BLaER1 (cell line): ENCODE measurements at regions not wholly inside any gene's neighbourhood (a gene's known extent, or its start where the extent isn't known, plus 50 kb on each side); places are given as distances from the start of the nearest gene placed in this dataset.

ENCODE experiments used
- H3K27ac ChIP-seq: shearing (Covaris generic); formaldehyde crosslinking; 2 replicates; pipeline ENCODE4 v1.8.1; 2022
- H3K27me3 ChIP-seq: shearing (Covaris generic); formaldehyde crosslinking; 2 replicates; pipeline ENCODE4 v1.8.1; 2022
- H3K36me3 ChIP-seq: shearing (Covaris generic); formaldehyde crosslinking; 2 replicates; pipeline ENCODE4 v1.8.1; 2022
- H3K4me1 ChIP-seq: shearing (Covaris generic); formaldehyde crosslinking; 2 replicates; pipeline ENCODE4 v1.8.1; 2022
- H3K4me2 ChIP-seq: shearing (Covaris generic); formaldehyde crosslinking; 2 replicates; pipeline ENCODE4 v1.8.1; 2022
- H3K4me3 ChIP-seq: shearing (Covaris generic); formaldehyde crosslinking; 2 replicates; pipeline ENCODE4 v1.8.1; 2022
- H3K9ac ChIP-seq: shearing (Covaris generic); formaldehyde crosslinking; 2 replicates; pipeline ENCODE4 v1.8.1; 2022
- H3K9me3 ChIP-seq: shearing (Covaris generic); formaldehyde crosslinking; 2 replicates; pipeline ENCODE4 v1.8.1; 2022
- H4K20me1 ChIP-seq: shearing (Covaris generic); formaldehyde crosslinking; 2 replicates; pipeline ENCODE4 v1.8.1; 2022
- Cebpa-rat ChIP-seq: shearing (Covaris generic); IDR thresholded peaks from 2 replicates; pipeline ENCODE4 v1.8.1; 2022

GRCh38 chr1:209356976-209357377 lies 226.5 kb upstream of the CAMK1G start:
- no peaks in the 10 kb centered on the region for H3K9me3 ChIP-seq
- TF ChIP-seq Cebpa-rat: no peak
- H3K27me3 ChIP-seq: no peaks in the 10 kb centered on the region
- no peaks in the 10 kb centered on the region for H3K4me1 ChIP-seq
- no peak overlapping the region for H3K4me3 ChIP-seq
- no peak overlapping the region for H3K27ac ChIP-seq
- no peaks in the 10 kb centered on the region for H4K20me1 ChIP-seq
- H3K36me3 ChIP-seq: no peaks in the 10 kb centered on the region
- no peak overlapping the region for H3K9ac ChIP-seq
- no peak overlapping the region for H3K4me2 ChIP-seq

GRCh38 chr1:209363112-209363511 lies 220.4 kb upstream of the CAMK1G start:
- Histone ChIP-seq H3K4me2 (no peak overlapping the region), H3K36me3 (no peaks in the 10 kb centered on the region), H3K4me3 (no peak overlapping the region), H3K27me3 (no peaks in the 10 kb centered on the region), H3K4me1 (no peaks in the 10 kb centered on the region), H3K9me3 (no peaks in the 10 kb centered on the region), H3K9ac (no peak overlapping the region), H3K27ac (no peak overlapping the region), H4K20me1 (no peaks in the 10 kb centered on the region)
- no peak for TF ChIP-seq Cebpa-rat

- Histone ChIP-seq H3K27ac (no peak overlapping the region), H3K9ac (no peak overlapping the region), H3K36me3 (no peaks in the 10 kb centered on the region), H3K9me3 (no peaks in the 10 kb centered on the region), H4K20me1 (no peaks in the 10 kb centered on the region), H3K4me2 (no peak overlapping the region), H3K27me3 (no peaks in the 10 kb centered on the region), H3K4me3 (no peak overlapping the region), H3K4me1 (no peaks in the 10 kb centered on the region)
- no peak for TF ChIP-seq Cebpa-rat
Observed at GRCh38 chr1:209364716-209365115, 218.8 kb upstream of the CAMK1G start.

- H3K4me1 ChIP-seq: no peaks in the 10 kb centered on the region
- no peak overlapping the region for H3K27ac ChIP-seq
- H3K9me3 ChIP-seq: no peaks in the 10 kb centered on the region
- no peaks in the 10 kb centered on the region for H3K36me3 ChIP-seq
- H3K27me3 ChIP-seq: no peaks in the 10 kb centered on the region
- TF ChIP-seq Cebpa-rat: no peak
- H3K9ac ChIP-seq: no peak overlapping the region
- H4K20me1 ChIP-seq: no peaks in the 10 kb centered on the region
- no peak overlapping the region for H3K4me2 ChIP-seq
- no peak overlapping the region for H3K4me3 ChIP-seq
Observed at GRCh38 chr1:209367061-209367772, 216.3 kb upstream of the CAMK1G start.

- Histone ChIP-seq H3K27ac (no peak overlapping the region), H3K4me3 (no peak overlapping the region), H3K9ac (no peak overlapping the region), H3K4me2 (no peak overlapping the region), H3K9me3 (no peaks in the 10 kb centered on the region), H3K27me3 (no peaks in the 10 kb centered on the region), H3K4me1 (no peaks in the 10 kb centered on the region), H4K20me1 (no peaks in the 10 kb centered on the region), H3K36me3 (no peaks in the 10 kb centered on the region)
- TF ChIP-seq Cebpa-rat: no peak
Observed at GRCh38 chr1:209368864-209369598, 214.5 kb upstream of the CAMK1G start.

GRCh38 chr1:209370241-209370995 lies 213.1 kb upstream of the CAMK1G start:
- TF ChIP-seq Cebpa-rat: no peak

GRCh38 chr1:209375097-209375496 lies 208.4 kb upstream of the CAMK1G start:
- Histone ChIP-seq H4K20me1 (no peaks in the 10 kb centered on the region), H3K4me2 (no peak overlapping the region), H3K27ac (no peak overlapping the region), H3K4me3 (no peak overlapping the region), H3K27me3 (no peaks in the 10 kb centered on the region), H3K36me3 (no peaks in the 10 kb centered on the region), H3K9ac (no peak overlapping the region), H3K4me1 (0 out of 2 replicates have a peak, but pooled peaks cover 6% of the 10 kb centered on the region), H3K9me3 (no peaks in the 10 kb centered on the region)
- TF ChIP-seq Cebpa-rat: no peak

More at GRCh38 chr1:209370241-209370995, 213.1 kb upstream of the CAMK1G start:
- no peaks in the 10 kb centered on the region for H3K36me3 ChIP-seq
- H3K4me1 ChIP-seq: no peaks in the 10 kb centered on the region
- H3K27me3 ChIP-seq: no peaks in the 10 kb centered on the region
- H3K27ac ChIP-seq: no peak overlapping the region
- no peaks in the 10 kb centered on the region for H4K20me1 ChIP-seq
- H3K9me3 ChIP-seq: no peaks in the 10 kb centered on the region
- H3K9ac ChIP-seq: no peak overlapping the region
- no peak overlapping the region for H3K4me3 ChIP-seq
- H3K4me2 ChIP-seq: no peak overlapping the region

GRCh38 chr1:209375671-209376365 lies 207.7 kb upstream of the CAMK1G start:
- Histone ChIP-seq H3K27ac (no peak overlapping the region), H3K27me3 (no peaks in the 10 kb centered on the region), H3K4me1 (0 out of 2 replicates have a peak, but pooled peaks cover 6% of the 10 kb centered on the region), H3K4me2 (no peak overlapping the region), H4K20me1 (no peaks in the 10 kb centered on the region), H3K9ac (no peak overlapping the region), H3K4me3 (no peak overlapping the region), H3K36me3 (no peaks in the 10 kb centered on the region), H3K9me3 (no peaks in the 10 kb centered on the region)
- TF ChIP-seq Cebpa-rat: no peak

GRCh38 chr1:209376774-209377173 lies 206.7 kb upstream of the CAMK1G start:
- Histone ChIP-seq H4K20me1 (no peaks in the 10 kb centered on the region), H3K4me1 (peaks cover 8% of the 10 kb centered on the region; the same call in 1 of the 2 replicates)

More at GRCh38 chr1:209376774-209377173, 206.7 kb upstream of the CAMK1G start:
- no peaks in the 10 kb centered on the region for H3K9me3 ChIP-seq
- H3K4me3 ChIP-seq: no peak overlapping the region
- no peak overlapping the region for H3K27ac ChIP-seq
- H3K4me2 ChIP-seq: no peak overlapping the region
- no peaks in the 10 kb centered on the region for H3K27me3 ChIP-seq
- no peak for TF ChIP-seq Cebpa-rat
- no peaks in the 10 kb centered on the region for H3K36me3 ChIP-seq
- no peak overlapping the region for H3K9ac ChIP-seq
